DOHH2 (cell line): ENCODE measurements at regions not wholly inside any gene's neighbourhood (a gene's known extent, or its start where the extent isn't known, plus 50 kb on each side); places are given as distances from the start of the nearest gene placed in this dataset.

Experiments
- EZH2phosphoT487 ChIP-seq: fragments of 200-600 bp; sonication (generic); IDR thresholded peaks from 2 replicates; pipeline ENCODE4 v1.6.1; 2017; ENCODE audit warnings: borderline replicate concordance, mild to moderate bottlenecking, antibody characterized with exemption, low read length, moderate library complexity, mixed read lengths
- TF ChIP-seq, protein P1 (sequence below): fragments of 200-600 bp; sonication (generic); IDR thresholded peaks from one replicate; pipeline ENCODE4 v1.5.1; 2014; ENCODE audit warnings: antibody characterized with exemption, mild to moderate bottlenecking, low read depth, low read length; ENCODE audit not compliant: poor library complexity, severe bottlenecking

DNA sequence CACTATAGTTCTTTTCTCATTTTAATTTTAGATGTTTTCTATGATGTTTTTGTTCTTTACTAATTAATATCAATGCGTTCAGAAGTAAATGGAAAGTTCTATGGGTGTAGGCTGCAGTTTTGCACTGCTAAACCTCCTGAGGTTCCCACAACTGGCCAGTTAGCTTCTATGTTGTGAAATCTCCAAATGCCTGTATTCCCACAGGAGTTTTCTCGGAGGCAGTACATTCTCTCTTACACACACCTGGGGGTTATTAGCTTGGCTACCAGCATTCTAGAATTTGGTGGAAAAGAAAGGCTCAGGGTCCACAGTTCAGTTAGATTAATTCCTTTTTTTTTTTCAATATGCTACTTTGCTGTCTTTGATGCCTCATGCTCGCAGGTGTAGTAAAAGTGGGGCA, 216.9 kb upstream of the NRIP1 start:
- TF ChIP-seq, protein P1, sequence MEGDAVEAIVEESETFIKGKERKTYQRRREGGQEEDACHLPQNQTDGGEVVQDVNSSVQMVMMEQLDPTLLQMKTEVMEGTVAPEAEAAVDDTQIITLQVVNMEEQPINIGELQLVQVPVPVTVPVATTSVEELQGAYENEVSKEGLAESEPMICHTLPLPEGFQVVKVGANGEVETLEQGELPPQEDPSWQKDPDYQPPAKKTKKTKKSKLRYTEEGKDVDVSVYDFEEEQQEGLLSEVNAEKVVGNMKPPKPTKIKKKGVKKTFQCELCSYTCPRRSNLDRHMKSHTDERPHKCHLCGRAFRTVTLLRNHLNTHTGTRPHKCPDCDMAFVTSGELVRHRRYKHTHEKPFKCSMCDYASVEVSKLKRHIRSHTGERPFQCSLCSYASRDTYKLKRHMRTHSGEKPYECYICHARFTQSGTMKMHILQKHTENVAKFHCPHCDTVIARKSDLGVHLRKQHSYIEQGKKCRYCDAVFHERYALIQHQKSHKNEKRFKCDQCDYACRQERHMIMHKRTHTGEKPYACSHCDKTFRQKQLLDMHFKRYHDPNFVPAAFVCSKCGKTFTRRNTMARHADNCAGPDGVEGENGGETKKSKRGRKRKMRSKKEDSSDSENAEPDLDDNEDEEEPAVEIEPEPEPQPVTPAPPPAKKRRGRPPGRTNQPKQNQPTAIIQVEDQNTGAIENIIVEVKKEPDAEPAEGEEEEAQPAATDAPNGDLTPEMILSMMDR: no peak
- TF ChIP-seq EZH2phosphoT487: no peak
